Body of pancreas (tissue), 4 donors: ENCODE measurements at regions not wholly inside any gene's neighbourhood (a gene's known extent, or its start where the extent isn't known, plus 50 kb on each side); places are given as distances from the start of the nearest gene placed in this dataset.
A peak's percentile ranks its signal among the peaks of the same experiment; 100 is the strongest.

Experiments
- ATAC-seq: fragments of 150-250 bp; one replicate; pipeline ENCODE4 v1.9.1; 2016
- DNase-seq, 4 donors: peaks; one replicate each; pipeline ENCODE4 v3.0.0-alpha.2; 2019
- H3K27ac ChIP-seq, 4 donors: fragments of 200-600 bp; sonication (generic); 1 replicate in 3 of 4; 2 replicates in 1 of 4; pipeline versions ENCODE4 v1.5.1 to v1.6.1; 2016 to 2019; ENCODE audit warnings: mild to moderate bottlenecking in 1 of 4, mixed read lengths in 1 of 4, moderate library complexity in 1 of 4
- H3K27me3 ChIP-seq, 2 donors: fragments of 200-600 bp; sonication (generic); one replicate each; pipeline ENCODE4 v1.6.0; 2016; ENCODE audit warnings: mild to moderate bottlenecking in 1 of 2
- H3K36me3 ChIP-seq, 2 donors: fragments of 200-600 bp; sonication (generic); replicated peaks in 1 of 2; 2 replicates each; pipeline ENCODE4 v1.5.1; 2016; ENCODE audit warnings: low read depth in 2 of 2; ENCODE audit not compliant: insufficient read depth in 1 of 2
- H3K4me1 ChIP-seq: fragments of 200-600 bp; sonication (generic); one replicate; pipeline ENCODE4 v1.6.0; 2016
- H3K4me3 ChIP-seq, 2 donors: fragments of 200-600 bp; sonication (generic); 1 replicate in 1 of 2; 2 replicates in 1 of 2; pipeline ENCODE4 v1.5.1; 2016 to 2019
- H3K9me3 ChIP-seq, 3 donors: fragments of 200-600 bp; sonication (generic); 1 replicate in 2 of 3; 2 replicates in 1 of 3; pipeline ENCODE4 v1.5.1; 2016
- POLR2A ChIP-seq, 3 donors: fragments of 450-650 bp; IDR thresholded peaks; one replicate each; pipeline ENCODE4 v1.6.1; 2016; ENCODE audit warnings: antibody characterized with exemption in 3 of 3, mild to moderate bottlenecking in 2 of 3
- WGBS, 2 donors: methylation state at CpG; one replicate each; pipeline ENCODE4 v1.1.5; 2017; 5-methylcytosine and 5-hydroxymethylcytosine counted together
- intact Hi-C: fragments of 100-400 bp; cut with DNase I; formaldehyde crosslinking; loops from one replicate; pipeline ENCODE4 v1.15.1; 2023
- TF ChIP-seq, protein P1 (sequence below), 7 experiments: fragments of 450-650 bp in 4 of 7; fragments of 200-600 bp in 3 of 7; sonication (generic) in 3 of 7; IDR thresholded peaks; one replicate each; pipeline ENCODE4 v1.5.1; 2016 to 2019; ENCODE audit warnings: antibody characterized with exemption in 7 of 7

GRCh38 chr22:49192180-49192856, 635.4 kb downstream of the BRD1 start:
- H3K27me3 ChIP-seq, result no peaks in the 10 kb centered on the region
- no peak for TF ChIP-seq POLR2A (IDR thresholded peaks at IDR 0.05)
- TF ChIP-seq, protein P1, sequence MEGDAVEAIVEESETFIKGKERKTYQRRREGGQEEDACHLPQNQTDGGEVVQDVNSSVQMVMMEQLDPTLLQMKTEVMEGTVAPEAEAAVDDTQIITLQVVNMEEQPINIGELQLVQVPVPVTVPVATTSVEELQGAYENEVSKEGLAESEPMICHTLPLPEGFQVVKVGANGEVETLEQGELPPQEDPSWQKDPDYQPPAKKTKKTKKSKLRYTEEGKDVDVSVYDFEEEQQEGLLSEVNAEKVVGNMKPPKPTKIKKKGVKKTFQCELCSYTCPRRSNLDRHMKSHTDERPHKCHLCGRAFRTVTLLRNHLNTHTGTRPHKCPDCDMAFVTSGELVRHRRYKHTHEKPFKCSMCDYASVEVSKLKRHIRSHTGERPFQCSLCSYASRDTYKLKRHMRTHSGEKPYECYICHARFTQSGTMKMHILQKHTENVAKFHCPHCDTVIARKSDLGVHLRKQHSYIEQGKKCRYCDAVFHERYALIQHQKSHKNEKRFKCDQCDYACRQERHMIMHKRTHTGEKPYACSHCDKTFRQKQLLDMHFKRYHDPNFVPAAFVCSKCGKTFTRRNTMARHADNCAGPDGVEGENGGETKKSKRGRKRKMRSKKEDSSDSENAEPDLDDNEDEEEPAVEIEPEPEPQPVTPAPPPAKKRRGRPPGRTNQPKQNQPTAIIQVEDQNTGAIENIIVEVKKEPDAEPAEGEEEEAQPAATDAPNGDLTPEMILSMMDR (IDR thresholded peaks at IDR 0.05), result no peak
- intact Hi-C loops, result no loop called here
- no peak overlapping the region for H3K4me3 ChIP-seq
- WGBS, 2 donors, result 35 to 43% methylated on average over 8 to 25 of the region's 25 CpGs
- peak; percentile 13 to 65 (median 34) for DNase-seq
- ATAC-seq, result peak; percentile 33
- peaks cover 11% of the 10 kb centered on the region for H3K4me1 ChIP-seq
- no peaks in the 10 kb centered on the region for H3K36me3 ChIP-seq
- H3K27ac ChIP-seq, result no peak overlapping the region
- H3K9me3 ChIP-seq, result no peaks in the 10 kb centered on the region

GRCh38 chr22:49191506-49191980, 636.1 kb downstream of the BRD1 start:
- intact Hi-C loops, result no loop called here
- H3K27me3 ChIP-seq, result no peaks in the 10 kb centered on the region
- no peaks in the 10 kb centered on the region for H3K36me3 ChIP-seq
- ATAC-seq (no peak), DNase-seq (no peak)
- TF ChIP-seq POLR2A (IDR thresholded peaks at IDR 0.05), result no peak
- TF ChIP-seq, protein P1 (IDR thresholded peaks at IDR 0.05), result no peak
- H3K4me1 ChIP-seq, result peaks cover 11% of the 10 kb centered on the region
- no peaks in the 10 kb centered on the region for H3K9me3 ChIP-seq
- no peak overlapping the region for H3K27ac ChIP-seq
- no peak overlapping the region for H3K4me3 ChIP-seq
- WGBS, 2 donors, result 81 to 86% methylated on average over 9 to 16 of the region's 16 CpGs

GRCh38 chr22:49190816-49191505, 636.7 kb downstream of the BRD1 start:
- Histone ChIP-seq H3K4me1 (peaks cover 11% of the 10 kb centered on the region), H3K4me3 (no peak overlapping the region), H3K27me3 (no peaks in the 10 kb centered on the region), H3K36me3 (no peaks in the 10 kb centered on the region), H3K27ac (no peak overlapping the region), H3K9me3 (no peaks in the 10 kb centered on the region)
- no peak for DNase-seq
- no peak for TF ChIP-seq POLR2A (IDR thresholded peaks at IDR 0.05)
- TF ChIP-seq, protein P1 (IDR thresholded peaks at IDR 0.05), result no peak
- WGBS, 2 donors, result 84 to 87% methylated on average over 22 to 24 of the region's 24 CpGs
- no peak for ATAC-seq
- intact Hi-C loops, result no loop called here

DNA sequence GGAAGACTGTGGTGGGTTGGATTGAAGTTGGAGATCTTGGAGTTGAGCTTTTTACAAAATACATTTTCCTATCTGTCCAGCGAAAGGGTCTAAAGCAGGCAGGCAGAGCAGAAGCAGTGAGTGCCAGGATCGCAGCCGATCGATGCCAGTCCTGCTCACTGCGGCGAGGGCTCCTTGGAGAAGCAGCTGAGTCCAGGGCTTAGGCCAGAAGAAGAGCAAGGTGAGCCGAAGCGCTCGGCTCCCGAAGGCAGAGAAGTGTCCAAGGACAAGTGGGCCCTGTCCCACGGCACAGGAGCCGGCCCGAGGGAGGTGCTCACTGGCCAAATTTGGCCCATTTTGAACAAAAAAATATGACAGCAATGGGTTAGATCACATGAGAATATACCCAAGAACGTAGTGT, 637.8 kb downstream of the BRD1 start:
- intact Hi-C loops, result no loop called here
- ATAC-seq, result no peak

More for the DNA sequence above, 637.8 kb downstream of the BRD1 start:
- H3K9me3 ChIP-seq, result no peaks in the 10 kb centered on the region
- H3K27ac ChIP-seq, result no peak overlapping the region
- DNase-seq, result no peak
- H3K27me3 ChIP-seq, result no peaks in the 10 kb centered on the region
- peaks cover 11% of the 10 kb centered on the region for H3K4me1 ChIP-seq
- no peak for TF ChIP-seq POLR2A (IDR thresholded peaks at IDR 0.05)
- TF ChIP-seq, protein P1 (IDR thresholded peaks at IDR 0.05), result no peak
- H3K36me3 ChIP-seq, result no peaks in the 10 kb centered on the region
- 81 to 94% methylated on average over 14 of the region's 14 CpGs for WGBS, 2 donors
- H3K4me3 ChIP-seq, result no peak overlapping the region
